ENCODE measurements at regions not wholly inside any gene's neighbourhood (a gene's known extent, or its start where the extent isn't known, plus 50 kb on each side); places are given as distances from the start of the nearest gene placed in this dataset.

DNA sequence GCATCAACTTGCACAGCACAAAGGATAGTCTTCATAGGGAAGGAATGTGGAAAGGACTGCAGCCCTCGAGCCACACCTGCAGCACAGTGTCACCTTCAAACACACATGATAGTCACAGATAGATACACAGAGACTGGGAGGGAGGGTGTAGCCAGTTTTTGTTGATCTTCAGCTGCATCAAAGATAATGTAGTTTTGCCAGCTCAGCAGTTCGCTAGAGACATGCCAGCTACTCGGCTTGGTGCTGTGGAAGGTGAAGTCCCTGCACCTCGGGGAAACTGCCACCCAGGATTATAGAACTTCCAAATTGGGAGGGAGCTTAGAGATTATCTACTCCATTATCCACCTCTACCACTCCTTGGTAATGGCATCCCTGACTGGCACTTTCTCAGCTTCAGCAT is 92.9 kb upstream of the PAK3 start:
- TF ChIP-seq CTCF (IDR thresholded peaks at IDR 0.05; ENCODE audit: insufficient read depth, low read length, poor library complexity, severe bottlenecking) (no peak), EZH2phosphoT487 (conservative IDR thresholded peaks at IDR 0.05; ENCODE audit: low read length) (no peak)
